HCT116 (cell line): ENCODE measurements at regions not wholly inside any gene's neighbourhood (a gene's known extent, or its start where the extent isn't known, plus 50 kb on each side); places are given as distances from the start of the nearest gene placed in this dataset.

Source experiments
- POLR2A ChIP-seq: IDR thresholded peaks from 2 replicates; pipeline ENCODE4 v1.7.0; 2011; ENCODE audit warnings: borderline replicate concordance; ENCODE audit not compliant: insufficient read depth, insufficient read length; ENCODE audit errors: extremely low read depth
- ZBTB33 ChIP-seq: IDR thresholded peaks from 2 replicates; pipeline ENCODE4 v1.6.1; 2011; ENCODE audit warnings: mild to moderate bottlenecking, low read length, moderate library complexity; ENCODE audit not compliant: insufficient replicate concordance; ENCODE audit errors: extremely low read depth
- TF ChIP-seq, protein P1 (sequence below), 3 experiments: fragments of 200-600 bp in 1 of 3; sonication (generic) in 1 of 3; IDR thresholded peaks in 2 of 3; conservative IDR thresholded peaks in 1 of 3; 2 replicates each; pipeline ENCODE4 v1.5.1; 2012 to 2017; ENCODE audit warnings: low read depth in 2 of 3, low read length in 2 of 3, antibody characterized with exemption in 1 of 3, borderline replicate concordance in 1 of 3, control low read depth in 1 of 3, mild to moderate bottlenecking in 1 of 3, mixed read lengths in 1 of 3, mixed run types in 1 of 3, moderate library complexity in 1 of 3; ENCODE audit not compliant: insufficient read depth in 1 of 3
- TF ChIP-seq, protein P2 (sequence below): IDR thresholded peaks from 2 replicates; pipeline ENCODE4 v1.6.1; 2012

GRCh38 chr16:61214780-61215179, 821.5 kb downstream of the CDH8 start:
- TF ChIP-seq, protein P1, sequence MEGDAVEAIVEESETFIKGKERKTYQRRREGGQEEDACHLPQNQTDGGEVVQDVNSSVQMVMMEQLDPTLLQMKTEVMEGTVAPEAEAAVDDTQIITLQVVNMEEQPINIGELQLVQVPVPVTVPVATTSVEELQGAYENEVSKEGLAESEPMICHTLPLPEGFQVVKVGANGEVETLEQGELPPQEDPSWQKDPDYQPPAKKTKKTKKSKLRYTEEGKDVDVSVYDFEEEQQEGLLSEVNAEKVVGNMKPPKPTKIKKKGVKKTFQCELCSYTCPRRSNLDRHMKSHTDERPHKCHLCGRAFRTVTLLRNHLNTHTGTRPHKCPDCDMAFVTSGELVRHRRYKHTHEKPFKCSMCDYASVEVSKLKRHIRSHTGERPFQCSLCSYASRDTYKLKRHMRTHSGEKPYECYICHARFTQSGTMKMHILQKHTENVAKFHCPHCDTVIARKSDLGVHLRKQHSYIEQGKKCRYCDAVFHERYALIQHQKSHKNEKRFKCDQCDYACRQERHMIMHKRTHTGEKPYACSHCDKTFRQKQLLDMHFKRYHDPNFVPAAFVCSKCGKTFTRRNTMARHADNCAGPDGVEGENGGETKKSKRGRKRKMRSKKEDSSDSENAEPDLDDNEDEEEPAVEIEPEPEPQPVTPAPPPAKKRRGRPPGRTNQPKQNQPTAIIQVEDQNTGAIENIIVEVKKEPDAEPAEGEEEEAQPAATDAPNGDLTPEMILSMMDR (IDR thresholded peaks at IDR 0.05 in 2 of 3, conservative IDR thresholded peaks at IDR 0.05 in 1 of 3; ENCODE audit: borderline replicate concordance in 1 of 3, insufficient read depth in 1 of 3, low read depth in 2 of 3, low read length in 2 of 3) = no peak
- no peak for TF ChIP-seq POLR2A
- TF ChIP-seq, protein P2, sequence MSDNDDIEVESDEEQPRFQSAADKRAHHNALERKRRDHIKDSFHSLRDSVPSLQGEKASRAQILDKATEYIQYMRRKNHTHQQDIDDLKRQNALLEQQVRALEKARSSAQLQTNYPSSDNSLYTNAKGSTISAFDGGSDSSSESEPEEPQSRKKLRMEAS = no peak
- no peak for TF ChIP-seq ZBTB33
